Smooth muscle cell (in vitro differentiated cells): ENCODE measurements at regions not wholly inside any gene's neighbourhood (a gene's known extent, or its start where the extent isn't known, plus 50 kb on each side); places are given as distances from the start of the nearest gene placed in this dataset.
A peak's percentile ranks its signal among the peaks of the same experiment; 100 is the strongest.

Experiments used
- DNase-seq: peaks from one replicate; lab custom pipeline; 2025; ENCODE audit not compliant: unreplicated experiment; lab: John Stamatoyannopoulos, UW
- H2AFZ ChIP-seq: fragments of 200-600 bp; sonication (generic); 2 replicates; pipeline ENCODE4 v1.6.0; 2016; ENCODE audit warnings: antibody characterized with exemption, low read depth, mild to moderate bottlenecking
- H3F3A ChIP-seq: fragments of 200-600 bp; sonication (generic); 2 replicates; pipeline ENCODE4 v1.6.0; 2017; ENCODE audit warnings: antibody characterized with exemption, low read depth
- H3K27ac ChIP-seq: fragments of 200-600 bp; sonication (generic); 2 replicates; pipeline ENCODE4 v1.5.1; 2016; ENCODE audit warnings: low read depth, mild to moderate bottlenecking
- H3K27me3 ChIP-seq: fragments of 200-600 bp; sonication (generic); 2 replicates; pipeline ENCODE4 v1.6.1; 2016; ENCODE audit warnings: low read depth, mild to moderate bottlenecking
- H3K36me3 ChIP-seq: fragments of 200-600 bp; sonication (generic); 2 replicates; pipeline ENCODE4 v1.5.1; 2016; ENCODE audit warnings: low read depth
- H3K4me1 ChIP-seq: fragments of 200-600 bp; sonication (generic); 2 replicates; pipeline ENCODE4 v1.5.1; 2016; ENCODE audit warnings: low read depth
- H3K4me2 ChIP-seq: fragments of 200-600 bp; sonication (generic); 2 replicates; pipeline ENCODE4 v1.6.0; 2016; ENCODE audit warnings: mild to moderate bottlenecking
- H3K4me3 ChIP-seq: fragments of 200-600 bp; sonication (generic); 2 replicates; pipeline ENCODE4 v1.5.1; 2016; ENCODE audit warnings: mild to moderate bottlenecking
- H3K79me2 ChIP-seq: fragments of 200-600 bp; sonication (generic); 2 replicates; pipeline ENCODE4 v1.6.0; 2016; ENCODE audit warnings: low read depth, mild to moderate bottlenecking
- H3K9ac ChIP-seq: fragments of 200-600 bp; sonication (generic); 2 replicates; pipeline ENCODE4 v1.6.0; 2016; ENCODE audit warnings: low read depth
- H3K9me3 ChIP-seq: fragments of 200-600 bp; sonication (generic); replicated peaks from 2 replicates; pipeline ENCODE4 v1.5.1; 2016; ENCODE audit warnings: low read depth
- H4K20me1 ChIP-seq: fragments of 200-600 bp; sonication (generic); 2 replicates; pipeline ENCODE4 v1.6.0; 2016; ENCODE audit warnings: low read depth
- CTCF ChIP-seq: fragments of 200-600 bp; sonication (generic); IDR thresholded peaks from 2 replicates; pipeline ENCODE4 v1.5.1; 2017; ENCODE audit warnings: borderline replicate concordance, mild to moderate bottlenecking, antibody characterized with exemption; ENCODE audit not compliant: insufficient read depth, poor library complexity, severe bottlenecking
- WGBS: methylation state at CpG from one replicate; pipeline ENCODE4 v1.1.7; 2016; ENCODE audit warnings: low lambda C conversion rate; 5-methylcytosine and 5-hydroxymethylcytosine counted together

GRCh38 chr2:181203412-181203811 lies 223.0 kb downstream of the UBE2E3 start:
- Histone ChIP-seq H3K4me2 (peak overlapping the region; percentile 17), H3K4me3 (no peak overlapping the region), H3K27me3 (no peaks in the 10 kb centered on the region), H3F3A (no peaks in the 10 kb centered on the region), H3K9ac (no peak overlapping the region), H3K36me3 (no peaks in the 10 kb centered on the region), H2AFZ (no peak overlapping the region), H3K79me2 (no peaks in the 10 kb centered on the region), H3K4me1 (no peaks in the 10 kb centered on the region), H4K20me1 (no peaks in the 10 kb centered on the region), H3K27ac (no peak overlapping the region), H3K9me3 (no peaks in the 10 kb centered on the region)
- DNase-seq = no peak
- TF ChIP-seq CTCF = no peak

GRCh38 chr2:181203916-181204315 lies 223.5 kb downstream of the UBE2E3 start:
- H3K79me2 ChIP-seq = no peaks in the 10 kb centered on the region
- H3K4me3 ChIP-seq = no peak overlapping the region
- no peaks in the 10 kb centered on the region for H3F3A ChIP-seq
- no peak overlapping the region for H2AFZ ChIP-seq
- H4K20me1 ChIP-seq = no peaks in the 10 kb centered on the region
- no peak overlapping the region for H3K27ac ChIP-seq
- no peak overlapping the region for H3K4me2 ChIP-seq
- H3K27me3 ChIP-seq = no peaks in the 10 kb centered on the region
- DNase-seq = no peak
- H3K36me3 ChIP-seq = no peaks in the 10 kb centered on the region
- H3K9ac ChIP-seq = no peak overlapping the region
- no peaks in the 10 kb centered on the region for H3K9me3 ChIP-seq
- no peaks in the 10 kb centered on the region for H3K4me1 ChIP-seq
- TF ChIP-seq CTCF = no peak

GRCh38 chr2:181218401-181218821 lies 238.0 kb downstream of the UBE2E3 start:
- 89% methylated on average over 3 of the region's 3 CpGs for WGBS
- DNase-seq = no peak
- no peak overlapping the region for H3K4me3 ChIP-seq

More at GRCh38 chr2:181218401-181218821, 238.0 kb downstream of the UBE2E3 start:
- Histone ChIP-seq H3K9ac (no peak overlapping the region), H3K27ac (no peak overlapping the region), H4K20me1 (no peaks in the 10 kb centered on the region), H3K9me3 (no peaks in the 10 kb centered on the region), H3K79me2 (no peaks in the 10 kb centered on the region), H3K4me2 (no peak overlapping the region), H3F3A (no peaks in the 10 kb centered on the region), H2AFZ (no peak overlapping the region), H3K27me3 (no peaks in the 10 kb centered on the region), H3K4me1 (no peaks in the 10 kb centered on the region), H3K36me3 (no peaks in the 10 kb centered on the region)
- no peak for TF ChIP-seq CTCF
